SK-N-MC (cell line): ENCODE measurements at regions not wholly inside any gene's neighbourhood (a gene's known extent, or its start where the extent isn't known, plus 50 kb on each side); places are given as distances from the start of the nearest gene placed in this dataset.

Source experiments
- DNase-seq: peaks from one replicate; pipeline ENCODE4 v3.0.0-alpha.2; 2011; ENCODE audit warnings: low read depth, low spot score
- H3K27ac ChIP-seq: fragments of 200-600 bp; sonication (generic); 2 replicates; pipeline ENCODE4 v1.5.1; 2016; ENCODE audit warnings: mixed run types
- H3K36me3 ChIP-seq: fragments of 200-600 bp; sonication (generic); 2 replicates; pipeline ENCODE4 v1.6.1; 2017; ENCODE audit warnings: antibody characterized with exemption, low read length, mixed read lengths; ENCODE audit not compliant: insufficient read depth
- H3K4me3 ChIP-seq: fragments of 200-600 bp; sonication (generic); 2 replicates; pipeline ENCODE4 v1.5.1; 2016
- H3K9ac ChIP-seq: fragments of 200-600 bp; sonication (generic); 2 replicates; pipeline ENCODE4 v1.8.0; 2017; ENCODE audit warnings: mixed run types, mixed read lengths; ENCODE audit not compliant: insufficient read length
- H3K9me3 ChIP-seq: fragments of 200-600 bp; sonication (generic); 2 replicates; pipeline ENCODE4 v1.6.1; 2017; ENCODE audit warnings: low read depth, mild to moderate bottlenecking, antibody characterized with exemption, low read length, moderate library complexity, mixed read lengths
- EZH2 ChIP-seq: fragments of 200-600 bp; sonication (generic); IDR thresholded peaks from one replicate; pipeline ENCODE4 v1.6.1; 2017; ENCODE audit warnings: antibody characterized with exemption
- FOXP2 ChIP-seq: optimal IDR thresholded peaks from 2 replicates; pipeline ENCODE3; 2011; ENCODE audit warnings: mild to moderate bottlenecking, moderate library complexity; ENCODE audit not compliant: insufficient read depth; ENCODE audit errors: extremely low read length, control extremely low read depth
- POLR2AphosphoS5 ChIP-seq: IDR thresholded peaks from 2 replicates; pipeline ENCODE4 v1.6.1; 2012; ENCODE audit warnings: mild to moderate bottlenecking, low read depth, low read length, borderline replicate concordance

- Histone ChIP-seq H3K9me3 (no peaks in the 10 kb centered on the region), H3K27ac (no peak overlapping the region), H3K36me3 (no peaks in the 10 kb centered on the region), H3K4me3 (no peak overlapping the region), H3K9ac (no peak overlapping the region)
- TF ChIP-seq EZH2 (no peak), POLR2AphosphoS5 (no peak), FOXP2 (no peak)
- DNase-seq = no peak
Observed at GRCh38 chr6:146865756-146866379, 267.1 kb downstream of the ADGB start.

- H3K27ac ChIP-seq = no peak overlapping the region
- H3K9ac ChIP-seq = no peak overlapping the region
- H3K9me3 ChIP-seq = no peaks in the 10 kb centered on the region
- no peak for DNase-seq
- TF ChIP-seq EZH2 = no peak
- H3K4me3 ChIP-seq = no peak overlapping the region
- no peaks in the 10 kb centered on the region for H3K36me3 ChIP-seq
Observed at GRCh38 chr6:146866731-146867414, 268.1 kb downstream of the ADGB start.

GRCh38 chr6:146868671-146869209 is 270.0 kb downstream of the ADGB start:
- TF ChIP-seq FOXP2 = no peak
- TF ChIP-seq POLR2AphosphoS5 = no peak
- no peak for TF ChIP-seq EZH2

GRCh38 chr6:146870760-146871159 is 272.0 kb downstream of the ADGB start:
- no peak overlapping the region for H3K27ac ChIP-seq
- no peak overlapping the region for H3K9ac ChIP-seq
- DNase-seq = no peak
- no peaks in the 10 kb centered on the region for H3K9me3 ChIP-seq
- TF ChIP-seq FOXP2 = no peak
- TF ChIP-seq POLR2AphosphoS5 = no peak
- H3K4me3 ChIP-seq = no peak overlapping the region
- no peaks in the 10 kb centered on the region for H3K36me3 ChIP-seq

More at GRCh38 chr6:146868671-146869209, 270.0 kb downstream of the ADGB start:
- Histone ChIP-seq H3K9me3 (no peaks in the 10 kb centered on the region), H3K27ac (no peak overlapping the region), H3K4me3 (no peak overlapping the region), H3K9ac (no peak overlapping the region), H3K36me3 (no peaks in the 10 kb centered on the region)
- DNase-seq = no peak

DNA sequence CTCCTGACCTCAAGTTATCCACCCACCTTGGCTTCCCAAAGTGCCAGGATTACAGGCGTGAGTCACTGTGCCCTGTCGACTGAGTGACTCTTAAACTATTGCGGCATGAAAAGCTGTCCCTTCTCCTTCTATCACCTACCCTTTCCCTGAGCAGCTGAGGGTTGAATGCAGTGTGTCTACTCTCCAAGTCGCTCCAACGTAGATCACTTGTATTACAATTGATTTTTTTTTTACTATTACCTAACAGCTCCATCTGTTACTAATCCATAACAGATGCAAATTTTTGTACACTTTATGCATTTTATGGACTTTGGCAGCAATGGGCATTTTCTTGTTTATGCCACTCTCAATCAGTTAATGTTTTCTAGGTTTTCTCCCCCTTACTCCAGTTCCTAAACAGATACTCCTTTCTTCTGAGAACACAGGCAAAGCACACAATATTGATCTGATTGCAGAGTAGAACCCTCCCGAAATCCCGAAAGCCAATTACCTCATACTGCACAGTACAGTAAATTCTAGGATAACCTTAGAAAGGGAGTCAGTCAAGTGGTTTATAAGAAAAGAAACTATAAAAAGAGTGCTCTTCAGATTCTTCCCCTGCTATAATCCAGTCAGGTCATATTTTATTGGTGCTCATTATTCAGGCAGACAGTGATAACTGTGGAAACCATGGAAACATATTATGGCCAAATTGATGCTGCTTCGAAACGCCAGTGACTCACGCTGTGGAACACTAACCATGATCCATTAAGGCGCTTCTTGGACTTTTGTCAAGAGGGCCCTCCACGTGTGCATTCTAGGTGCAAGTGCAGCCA is 273.0 kb downstream of the ADGB start:
- Histone ChIP-seq H3K9me3 (no peaks in the 10 kb centered on the region), H3K9ac (no peak overlapping the region), H3K36me3 (no peaks in the 10 kb centered on the region), H3K4me3 (no peak overlapping the region), H3K27ac (no peak overlapping the region)
- DNase-seq = no peak
- no peak for TF ChIP-seq EZH2
- no peak for TF ChIP-seq FOXP2
- TF ChIP-seq POLR2AphosphoS5 = no peak

DNA sequence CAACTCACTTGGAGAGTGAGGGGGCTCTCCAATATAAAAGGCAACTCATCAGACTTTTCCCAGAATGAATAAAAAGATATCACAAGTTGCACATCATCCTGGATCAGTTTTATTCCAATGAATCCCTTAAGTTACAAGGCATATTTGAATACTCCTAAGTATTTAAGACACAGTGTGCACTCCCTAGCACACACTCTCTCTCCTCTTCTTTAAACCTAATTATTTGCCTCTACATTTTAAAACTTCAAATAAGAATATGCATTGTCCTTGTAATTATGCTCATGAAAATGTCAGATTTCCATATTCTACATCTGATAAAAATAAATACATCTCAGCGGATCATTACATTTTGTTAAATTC is 273.6 kb downstream of the ADGB start:
- H3K9me3 ChIP-seq = no peaks in the 10 kb centered on the region
- no peaks in the 10 kb centered on the region for H3K36me3 ChIP-seq
- DNase-seq = no peak
- H3K4me3 ChIP-seq = no peak overlapping the region
- TF ChIP-seq FOXP2 (no peak), EZH2 (no peak), POLR2AphosphoS5 (no peak)
- no peak overlapping the region for H3K27ac ChIP-seq
- H3K9ac ChIP-seq = no peak overlapping the region

- Histone ChIP-seq H3K9ac (no peak overlapping the region), H3K9me3 (no peaks in the 10 kb centered on the region), H3K27ac (no peak overlapping the region), H3K36me3 (no peaks in the 10 kb centered on the region), H3K4me3 (no peak overlapping the region)
- DNase-seq = no peak
- TF ChIP-seq POLR2AphosphoS5 = no peak
- no peak for TF ChIP-seq FOXP2
- no peak for TF ChIP-seq EZH2
Observed at GRCh38 chr6:146874278-146875018, 275.7 kb downstream of the ADGB start.

GRCh38 chr6:146875927-146876270 is 277.1 kb downstream of the ADGB start:
- Histone ChIP-seq H3K27ac (no peak overlapping the region), H3K36me3 (no peaks in the 10 kb centered on the region), H3K9me3 (no peaks in the 10 kb centered on the region), H3K4me3 (no peak overlapping the region), H3K9ac (no peak overlapping the region)
- TF ChIP-seq POLR2AphosphoS5 (no peak), FOXP2 (no peak), EZH2 (no peak)
- DNase-seq = no peak
